UCSD-AML1 (cell line): ENCODE measurements at regions not wholly inside any gene's neighbourhood (a gene's known extent, or its start where the extent isn't known, plus 50 kb on each side); places are given as distances from the start of the nearest gene placed in this dataset.
A peak's percentile ranks its signal among the peaks of the same experiment; 100 is the strongest.

Experiments used
- DNase-seq: peaks from one replicate; lab custom pipeline; 2025; ENCODE audit not compliant: unreplicated experiment; lab: John Stamatoyannopoulos, UW

DNA sequence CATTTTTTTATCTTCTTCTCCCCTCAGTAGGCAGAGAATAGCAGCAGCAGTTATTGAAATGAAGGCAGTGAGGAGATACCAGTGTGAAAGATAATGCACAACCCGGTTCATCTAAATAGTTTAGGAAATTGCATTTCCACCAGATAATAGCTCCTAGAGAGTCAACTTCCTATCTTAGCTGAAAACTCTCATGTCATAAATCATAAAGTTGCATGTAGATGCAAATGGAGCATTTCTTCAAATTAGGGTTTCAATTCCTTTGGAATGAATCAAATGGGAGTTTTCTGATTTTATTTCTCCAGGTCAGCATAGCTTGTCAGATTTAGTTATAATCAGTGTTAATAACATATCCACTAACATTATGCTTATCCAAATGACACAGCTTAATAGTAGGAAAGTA is 335.3 kb downstream of the CNTNAP4 start:
- DNase-seq = no peak

DNA sequence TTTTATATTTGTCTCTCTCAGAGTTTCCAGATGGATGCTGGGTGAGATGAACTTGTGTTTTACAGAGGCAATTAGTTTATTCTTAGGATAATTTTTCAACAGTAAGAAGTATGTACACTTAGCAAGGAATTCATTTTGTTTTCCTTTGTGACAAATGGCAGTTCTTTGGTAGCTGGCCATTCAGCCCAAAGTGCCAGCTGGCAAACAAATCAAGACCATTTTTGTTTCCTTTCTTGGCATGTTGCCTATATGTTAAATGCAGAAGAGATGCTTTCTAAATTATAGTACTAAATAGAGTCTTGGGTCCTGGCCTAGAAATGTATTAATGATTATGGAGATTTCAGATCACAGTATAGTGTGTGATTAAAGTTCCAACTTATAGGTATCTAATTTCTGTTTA is 337.1 kb downstream of the CNTNAP4 start:
- DNase-seq = no peak

DNA sequence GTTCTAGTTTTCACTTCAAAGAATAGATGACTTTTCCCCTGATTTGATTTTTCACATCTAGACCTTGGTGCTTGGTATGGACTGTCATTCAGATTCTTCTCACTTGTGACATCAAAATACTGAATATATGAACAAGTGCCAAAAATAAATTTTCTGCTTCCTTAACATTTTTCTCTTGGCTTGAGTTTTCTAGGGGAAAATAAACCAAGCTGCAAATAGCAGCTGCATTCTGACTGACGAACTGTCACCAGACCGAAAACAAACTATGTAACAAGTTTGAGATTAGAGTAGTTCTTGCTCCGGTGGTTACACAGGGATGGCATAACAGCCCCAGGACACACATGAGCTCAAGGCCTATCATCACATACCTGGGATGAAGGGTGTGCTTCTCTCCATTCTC is 345.7 kb downstream of the CNTNAP4 start:
- DNase-seq = no peak

DNA sequence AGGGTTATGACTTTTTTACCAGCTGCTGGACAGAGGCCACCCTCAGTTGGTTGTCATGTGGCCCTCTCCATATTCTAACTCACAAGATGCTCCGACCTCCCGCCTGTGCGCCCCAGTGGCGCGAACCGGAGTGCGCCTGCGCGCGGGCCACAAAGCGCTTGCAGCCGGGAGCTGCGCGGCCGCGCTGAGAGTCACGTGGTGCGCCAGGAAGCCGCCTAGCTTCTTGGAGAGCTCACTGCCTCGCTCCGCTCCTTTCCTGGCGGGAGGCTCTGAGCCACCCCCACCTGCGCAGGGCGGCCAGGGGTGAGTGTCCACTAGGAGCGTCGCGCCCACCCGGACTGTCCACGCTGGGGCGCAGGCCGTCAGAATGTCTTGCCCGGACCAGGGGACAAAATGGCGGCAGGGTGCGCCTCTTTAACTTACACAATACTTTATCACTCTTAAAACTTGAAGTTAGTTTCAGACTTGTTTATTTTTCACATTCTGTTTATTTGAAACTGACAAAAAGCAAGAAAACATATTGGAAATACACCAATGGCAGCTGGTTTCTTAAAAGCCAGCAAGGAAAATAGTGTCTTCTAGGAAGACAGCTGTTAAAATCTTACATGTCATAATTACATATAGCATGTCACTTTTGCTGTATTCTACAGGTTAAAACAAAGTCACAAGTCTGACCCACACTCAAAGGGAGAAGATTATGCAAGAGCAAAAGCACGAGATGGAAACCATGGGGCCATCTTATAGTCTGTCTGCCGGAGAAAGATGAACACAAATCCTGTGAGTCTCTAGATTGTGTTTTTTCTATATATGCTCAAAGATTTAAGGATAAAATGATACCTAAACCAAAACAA is 357.9 kb downstream of the CNTNAP4 start:
- DNase-seq = no peak

DNA sequence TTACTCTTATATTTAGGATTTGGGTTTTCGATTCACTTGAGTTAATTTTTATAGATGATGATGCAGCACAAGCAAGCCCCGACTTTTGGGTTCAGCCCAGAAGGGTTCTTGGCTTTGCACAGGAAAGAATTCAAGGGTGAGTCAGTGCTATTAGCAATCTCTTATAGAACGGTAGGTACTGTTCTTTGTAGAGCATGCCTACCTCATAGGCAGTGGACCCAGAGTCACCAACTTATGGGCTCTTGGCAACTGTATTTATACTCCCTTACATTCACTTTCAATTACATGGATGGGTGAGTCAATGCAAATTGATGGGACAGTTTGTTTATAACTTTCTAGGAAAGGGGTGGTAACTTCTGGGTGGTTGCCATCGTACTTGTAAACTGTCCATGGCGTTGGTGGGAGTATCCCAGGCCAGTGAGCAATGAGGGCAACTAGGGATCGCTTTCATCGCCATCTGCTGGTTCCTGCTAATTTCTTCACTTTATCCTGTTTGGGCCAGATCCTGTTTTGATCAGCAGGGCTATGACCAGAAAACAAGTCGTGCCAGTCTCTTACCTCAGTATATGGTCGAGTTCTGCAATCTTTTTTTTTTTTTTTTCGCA is 362.6 kb downstream of the CNTNAP4 start:
- DNase-seq = peak; percentile 7

DNA sequence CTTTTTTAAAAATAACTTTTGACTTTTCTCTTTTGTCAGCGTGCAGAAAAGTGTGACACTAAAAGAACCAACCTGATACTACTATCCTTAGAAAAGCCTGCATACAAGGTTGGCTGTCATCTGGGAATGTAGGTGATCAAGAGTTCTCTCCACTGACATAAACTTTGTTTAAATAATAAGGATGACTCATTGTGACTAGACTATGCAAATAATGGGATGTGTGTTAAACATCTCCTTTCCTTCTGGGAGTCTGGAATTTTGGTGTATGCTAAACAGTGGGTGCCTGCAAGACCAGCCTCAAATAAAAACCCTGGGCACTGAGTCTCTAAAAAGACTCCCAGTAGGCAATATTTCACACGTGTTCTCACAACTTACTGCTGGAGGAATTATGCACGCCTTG is 373.4 kb downstream of the CNTNAP4 start:
- DNase-seq = no peak

DNA sequence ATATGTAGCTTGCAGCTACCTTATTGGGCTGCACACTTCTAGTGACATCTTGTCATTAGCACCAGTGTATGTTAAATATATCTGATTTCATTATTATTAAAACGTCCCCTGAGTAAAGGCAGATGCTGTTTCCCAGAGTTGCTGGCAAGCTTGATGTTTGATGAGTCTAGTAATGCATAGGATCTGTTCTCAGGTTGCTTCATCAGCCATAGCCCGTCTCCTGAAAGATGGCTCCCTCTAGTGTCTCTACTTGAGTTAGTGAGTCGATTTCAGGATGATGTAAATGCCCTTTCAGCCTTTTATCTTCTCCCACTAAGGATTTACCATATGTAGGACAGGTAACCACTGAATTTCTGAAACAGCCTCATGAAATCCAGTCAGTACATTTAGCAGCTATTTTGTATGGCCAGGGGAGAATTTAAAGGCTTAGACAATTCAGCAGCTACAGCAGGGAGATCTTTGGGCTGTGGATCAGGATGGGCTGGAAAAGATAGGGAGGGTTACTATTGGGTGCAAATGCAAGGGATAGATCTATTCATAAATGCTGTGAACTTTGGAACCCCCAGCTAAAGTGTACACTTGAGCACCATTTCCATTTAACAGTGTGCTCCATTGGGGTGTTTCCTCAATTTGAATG is 376.3 kb downstream of the CNTNAP4 start:
- DNase-seq = no peak

DNA sequence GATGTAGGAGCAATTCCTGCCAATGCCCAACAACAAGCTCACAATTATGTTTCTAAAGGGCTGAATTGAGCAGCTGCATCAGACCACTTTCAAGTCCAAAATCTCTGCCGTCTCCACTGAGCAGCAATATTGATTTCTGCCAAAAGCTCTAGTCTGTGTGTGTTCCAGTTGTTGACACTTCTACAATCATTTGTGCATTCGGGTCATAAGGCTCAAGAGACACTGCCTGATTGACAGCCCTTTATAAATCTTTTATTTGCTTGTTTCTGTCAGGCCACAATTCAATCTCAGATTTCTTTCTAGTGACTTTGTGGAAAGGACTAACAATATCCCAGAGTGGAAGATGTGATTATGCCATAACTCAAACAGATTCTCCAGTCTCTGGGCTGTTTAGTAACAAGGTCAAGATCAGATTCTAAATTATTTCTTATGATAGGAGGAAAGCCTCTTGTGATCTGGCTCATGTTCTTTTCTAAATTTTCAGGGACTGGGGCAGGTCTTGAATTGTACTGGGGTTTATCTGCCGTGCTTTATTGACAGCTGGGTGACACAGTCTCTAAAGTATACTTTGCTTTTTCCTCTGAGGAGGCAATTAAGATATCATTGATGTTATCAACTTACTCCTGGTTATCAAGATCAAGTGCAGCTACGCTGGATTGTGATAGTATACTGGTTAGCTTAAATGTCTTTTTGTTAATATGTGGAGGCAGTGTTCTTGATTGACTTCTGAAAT is 377.1 kb downstream of the CNTNAP4 start:
- DNase-seq = no peak

DNA sequence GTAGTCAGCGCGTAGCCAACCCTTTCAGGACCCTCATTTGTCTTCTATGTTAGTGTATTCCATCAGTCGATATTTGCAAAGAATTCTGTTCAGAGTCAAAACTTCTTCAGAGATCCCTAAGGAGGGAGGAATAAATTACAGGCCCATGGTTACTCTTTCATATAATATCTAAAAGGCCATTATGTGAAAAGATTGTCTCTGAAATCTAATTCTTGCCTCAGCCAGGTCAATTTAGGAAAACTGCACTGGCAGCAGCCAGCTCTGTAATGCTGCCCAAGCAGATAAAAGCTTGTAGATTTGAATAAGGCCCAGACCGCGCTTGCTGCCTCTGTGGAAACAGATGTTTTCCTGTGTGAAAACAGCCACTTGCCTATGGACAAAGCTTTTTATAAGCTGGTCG is 379.8 kb downstream of the CNTNAP4 start:
- no peak for DNase-seq

DNA sequence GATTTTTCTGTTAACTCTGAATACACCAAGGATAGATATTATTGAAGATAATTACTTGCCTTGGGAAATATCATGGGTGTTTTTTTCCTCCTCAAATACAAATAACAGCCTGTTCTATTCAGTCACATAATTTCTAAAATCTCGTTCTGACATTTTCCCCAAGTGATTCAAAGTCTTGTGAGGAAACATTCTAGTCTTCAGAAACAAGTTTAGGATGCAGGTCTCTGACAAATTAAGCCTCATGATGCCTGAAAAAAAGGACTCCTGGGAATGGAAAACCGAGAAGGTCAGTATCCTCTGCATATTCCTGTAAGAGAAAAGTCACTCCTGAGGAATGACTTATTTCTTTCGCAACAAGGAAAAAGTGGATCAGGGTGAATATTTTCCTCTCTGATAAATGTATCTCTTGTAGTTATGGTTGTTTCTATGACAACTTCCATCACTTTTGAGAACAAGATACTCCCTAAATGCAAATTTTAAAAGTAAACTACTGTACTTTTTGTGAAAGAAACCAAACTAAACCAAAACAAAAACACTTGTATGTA is 384.6 kb downstream of the CNTNAP4 start:
- no peak for DNase-seq

DNA sequence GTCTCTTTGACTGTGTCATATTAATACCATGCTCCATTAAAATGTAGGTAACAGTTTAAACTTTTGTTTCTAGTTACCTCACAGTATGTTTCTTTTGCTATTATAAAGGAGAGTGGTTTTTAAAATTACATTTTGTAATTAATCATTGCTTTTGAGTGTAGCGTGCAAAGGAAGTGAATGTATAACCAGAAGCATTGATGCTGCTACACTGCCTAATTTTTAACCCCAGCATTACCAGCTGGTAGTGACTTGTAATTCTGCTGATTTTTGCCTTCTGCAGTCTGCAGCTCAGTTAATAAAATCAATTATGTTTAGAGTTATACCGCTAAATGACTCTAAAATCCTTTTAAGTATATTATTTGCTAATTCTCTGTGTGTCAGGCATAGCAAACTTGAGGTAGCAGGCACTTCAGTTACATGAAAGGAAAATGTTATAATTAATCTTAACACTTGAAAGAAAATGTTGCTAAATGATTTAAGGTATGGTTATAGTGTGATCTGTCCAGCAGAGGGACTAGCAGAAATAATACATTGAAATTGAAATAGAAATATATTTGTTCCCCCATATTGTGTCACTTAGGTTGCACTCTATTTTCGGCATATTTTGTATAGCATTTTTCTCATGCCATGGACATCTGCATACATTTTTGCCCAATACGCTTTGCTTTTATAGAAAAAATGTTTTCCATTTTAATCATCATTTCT is 388.5 kb downstream of the CNTNAP4 start:
- DNase-seq = no peak

DNA sequence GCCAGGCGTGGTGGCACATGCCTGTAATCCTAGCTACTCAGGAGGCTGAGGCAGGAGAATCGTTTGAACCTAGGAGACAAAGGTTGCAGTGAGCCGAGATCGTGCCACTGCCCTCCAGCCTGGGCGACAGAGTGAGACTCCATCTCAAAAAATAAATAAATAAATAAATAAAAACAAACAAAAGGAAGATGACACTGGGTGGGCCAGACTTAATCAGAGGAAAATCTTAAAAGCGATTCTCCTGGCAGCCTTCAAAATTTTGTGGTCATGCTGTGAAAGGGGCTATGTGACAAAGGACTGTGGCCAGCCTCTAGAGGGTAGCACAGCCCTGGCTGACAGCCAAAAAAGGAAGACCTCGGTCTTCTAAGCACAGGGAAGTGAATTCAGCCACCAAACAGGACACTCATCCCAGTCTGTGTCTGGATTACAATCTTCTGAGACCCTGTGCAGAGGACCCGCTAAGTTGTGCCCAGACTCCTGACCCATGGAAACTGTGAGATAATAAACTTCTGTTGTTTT is 391.1 kb downstream of the CNTNAP4 start:
- no peak for DNase-seq

DNA sequence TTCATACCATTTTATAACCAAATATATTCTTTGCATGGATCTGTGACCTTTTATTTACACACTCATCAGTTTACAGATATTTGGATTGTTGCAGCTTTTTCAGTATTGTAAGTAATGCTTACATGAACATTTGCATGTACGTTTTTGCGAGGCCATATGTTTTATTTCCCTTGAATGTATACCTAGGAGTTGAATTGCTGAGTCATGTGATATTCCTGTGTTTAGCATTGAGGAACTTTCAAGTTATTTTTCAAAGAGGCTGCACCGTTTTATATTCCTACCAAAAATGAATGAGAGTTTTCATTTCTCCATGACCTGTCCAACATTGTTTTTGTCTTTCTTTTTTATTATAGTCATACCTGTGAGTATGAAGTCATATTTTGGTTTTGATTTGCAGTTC is 392.1 kb downstream of the CNTNAP4 start:
- no peak for DNase-seq

DNA sequence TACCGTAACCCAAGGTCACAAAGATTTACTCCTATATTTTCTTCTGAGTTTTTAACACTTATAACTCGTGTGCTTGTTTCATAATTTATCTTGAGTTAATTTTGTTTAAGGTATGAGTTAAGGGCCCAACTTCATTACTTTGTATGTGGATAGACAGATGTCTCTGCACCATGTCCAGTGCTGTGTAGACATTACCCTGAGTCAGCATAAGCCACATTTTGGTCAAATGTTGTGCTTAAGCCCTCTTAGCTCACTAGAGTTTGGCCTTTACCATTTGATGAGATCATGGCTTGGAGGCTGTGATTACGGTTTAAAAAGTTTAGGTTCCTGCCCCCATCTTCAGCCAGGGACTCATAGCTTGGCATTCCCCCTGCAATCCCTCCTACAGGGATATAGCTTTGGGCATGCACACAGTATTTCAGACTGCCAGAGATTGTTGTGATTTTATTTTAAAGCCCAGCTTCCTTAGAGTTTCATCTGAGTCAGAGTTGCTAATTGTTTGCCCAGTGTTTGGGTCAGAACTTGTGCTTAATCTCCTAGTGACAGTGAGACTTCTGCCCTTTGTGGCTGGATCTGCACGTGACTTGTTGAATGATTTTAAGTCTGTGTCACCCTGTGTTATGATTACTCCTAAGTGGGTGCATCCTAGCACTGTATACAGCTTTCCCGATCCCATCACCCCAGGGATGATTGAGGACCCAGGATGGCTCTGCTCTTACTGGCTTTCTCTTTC is 393.1 kb downstream of the CNTNAP4 start:
- no peak for DNase-seq

DNA sequence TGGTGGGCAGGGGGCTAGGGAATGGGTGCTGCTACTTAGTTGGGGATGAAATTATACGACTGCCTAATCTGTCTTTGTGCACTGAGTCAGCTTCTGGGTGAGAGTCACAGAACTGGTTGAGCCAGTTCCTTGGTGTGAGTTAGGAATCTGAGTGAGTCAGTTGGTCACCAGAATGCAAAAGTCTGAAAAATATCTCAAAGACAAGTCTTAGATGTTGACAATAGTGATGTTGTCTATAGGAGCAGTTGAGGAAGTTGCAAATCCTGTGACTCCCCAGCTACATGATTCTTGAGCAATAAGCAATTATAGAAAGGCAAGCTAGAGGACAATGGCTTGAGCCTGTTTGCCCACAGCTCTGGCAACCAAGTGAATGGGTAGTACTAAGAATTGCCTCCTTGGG is 399.2 kb downstream of the CNTNAP4 start:
- DNase-seq = no peak

DNA sequence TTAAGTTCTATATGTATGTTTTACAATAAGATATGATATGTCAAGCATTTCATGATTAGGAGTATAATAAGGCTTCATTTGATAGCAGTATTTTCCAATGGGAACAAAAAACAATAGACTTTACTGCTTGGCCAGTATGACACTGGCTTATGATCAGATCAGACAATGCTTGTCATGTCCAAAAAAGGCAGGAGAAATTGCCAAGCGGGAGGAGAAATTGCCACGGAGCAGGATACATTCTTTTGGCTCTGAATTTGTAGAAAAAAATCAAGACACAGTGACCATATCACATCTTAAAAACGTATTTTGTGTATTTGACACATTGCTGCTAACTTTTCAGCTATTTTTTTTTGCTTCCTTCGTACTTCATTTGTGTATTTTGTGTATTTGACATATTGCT is 404.1 kb downstream of the CNTNAP4 start:
- no peak for DNase-seq

DNA sequence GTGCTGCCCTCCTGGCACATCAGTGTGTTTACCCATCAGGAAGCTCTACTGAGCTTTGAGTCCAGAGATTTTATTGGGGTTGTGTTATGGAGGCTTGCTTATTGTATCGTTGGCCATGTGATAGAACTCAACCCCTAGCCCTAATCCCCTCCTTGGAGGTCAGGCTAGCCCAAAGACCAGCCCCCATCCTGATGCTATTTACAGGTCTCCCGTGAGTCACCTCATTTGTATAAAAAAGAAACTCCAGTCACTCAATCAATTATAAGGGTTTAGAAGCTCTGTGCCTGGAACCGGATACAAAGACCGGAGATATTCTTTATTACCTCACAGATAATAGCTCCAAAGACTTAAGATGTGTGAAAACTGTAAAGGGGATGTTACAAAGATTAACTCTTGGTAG is 405.9 kb downstream of the CNTNAP4 start:
- DNase-seq = no peak

DNA sequence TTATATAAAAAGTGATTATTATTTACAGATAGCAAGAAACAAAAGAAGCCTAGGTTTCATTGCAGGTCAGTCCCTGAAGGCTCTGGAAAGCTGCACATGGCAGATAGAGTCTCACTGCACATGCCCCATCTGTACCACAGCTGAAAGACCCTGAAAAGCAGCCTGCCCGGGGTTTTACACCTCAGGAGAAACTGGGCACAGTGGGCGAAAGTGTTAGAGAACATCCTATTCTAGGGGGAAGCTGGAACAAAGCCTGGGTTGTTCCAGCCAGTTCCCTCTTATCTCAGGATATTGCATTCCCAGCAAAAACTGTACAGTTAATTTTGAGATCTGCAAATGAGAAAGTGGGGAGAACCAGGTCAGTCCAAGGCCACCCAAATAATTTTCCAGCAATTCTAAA is 419.7 kb downstream of the CNTNAP4 start:
- no peak for DNase-seq

DNA sequence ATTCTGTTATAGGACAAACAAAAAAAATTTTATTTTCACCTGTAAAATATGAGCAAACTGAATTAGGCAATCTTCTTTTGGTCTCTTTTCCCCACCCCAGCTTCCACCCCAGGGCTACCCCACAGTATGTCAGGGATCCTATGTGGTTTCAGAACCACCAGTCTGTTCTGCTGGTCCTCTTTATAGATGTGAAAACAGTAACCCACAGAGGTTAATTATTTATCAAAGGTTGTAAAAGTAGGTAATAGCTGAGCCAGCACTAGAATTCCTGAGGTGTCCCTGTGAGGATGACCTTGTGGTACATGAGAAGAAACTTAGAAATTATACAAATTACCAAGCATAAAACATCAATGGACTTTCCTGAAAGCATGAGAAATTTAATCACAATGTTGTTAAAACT is 428.7 kb downstream of the CNTNAP4 start:
- DNase-seq = no peak

DNA sequence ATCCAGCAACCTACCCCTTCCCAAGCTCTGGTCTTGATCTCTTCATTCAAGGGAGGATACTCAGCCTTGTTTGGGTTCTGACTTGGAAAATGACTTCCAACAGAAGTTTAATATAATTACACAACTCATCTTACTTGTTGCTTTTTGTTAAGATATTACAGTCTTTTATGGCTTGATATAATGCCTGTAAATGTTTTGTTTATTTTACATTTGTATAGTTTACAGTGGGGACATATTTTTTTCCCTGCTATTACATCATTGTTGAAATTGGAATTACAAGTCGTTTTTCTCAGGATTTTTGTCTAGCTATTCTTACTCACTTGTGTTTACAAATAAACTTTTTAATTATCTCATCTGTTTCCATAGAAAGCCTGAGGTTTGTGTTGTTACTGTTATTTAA is 436.0 kb downstream of the CNTNAP4 start:
- no peak for DNase-seq
